ENCODE measurements at regions not wholly inside any gene's neighbourhood (a gene's known extent, or its start where the extent isn't known, plus 50 kb on each side); places are given as distances from the start of the nearest gene placed in this dataset.
A peak's percentile ranks its signal among the peaks of the same experiment; 100 is the strongest.
"Not testable (repeated sequence)": the region's sequence is repeated elsewhere in the genome, so short reads cannot be mapped to it uniquely, and the experiment has no call there.

- intact Hi-C loops (cut with DNase I, micrococcal nuclease): no loop called here
- no peak for DNase-seq
- no peak for ATAC-seq
These were observed 664.7 kb downstream of the RFPL4B start for GRCh38 chr6:113011801-113012200.

GRCh38 chr6:113015249-113015648, 668.1 kb downstream of the RFPL4B start:
- DNase-seq (no peak), ATAC-seq (no peak)
- intact Hi-C loops (cut with DNase I, micrococcal nuclease): no loop called here

- DNase-seq: no peak
- intact Hi-C loops (cut with DNase I, micrococcal nuclease): no loop called here
These were observed 670.2 kb downstream of the RFPL4B start for GRCh38 chr6:113017353-113017752.

GRCh38 chr6:113018351-113019151, 671.4 kb downstream of the RFPL4B start:
- DNase-seq: peak; percentile 17 to 34
- peak; percentile 99 for ATAC-seq
- intact Hi-C loops (cut with DNase I, micrococcal nuclease): no loop called here

More at GRCh38 chr6:113017353-113017752, 670.2 kb downstream of the RFPL4B start:
- no peak for ATAC-seq

- DNase-seq: no peak
- intact Hi-C loops (cut with DNase I, micrococcal nuclease): no loop called here
- ATAC-seq: peak; percentile 69
These were observed 672.0 kb downstream of the RFPL4B start for GRCh38 chr6:113019176-113019575.

- intact Hi-C loops (cut with DNase I, micrococcal nuclease): no loop called here
- ATAC-seq: no peak
- no peak for DNase-seq
These were observed 680.6 kb downstream of the RFPL4B start for GRCh38 chr6:113027780-113028179.

GRCh38 chr6:113029161-113029560, 682.0 kb downstream of the RFPL4B start:
- ATAC-seq; intact Hi-C loops (cut with DNase I, micrococcal nuclease); DNase-seq: not testable (repeated sequence)

GRCh38 chr6:113031591-113032238, 684.6 kb downstream of the RFPL4B start:
- intact Hi-C loops (cut with DNase I, micrococcal nuclease): no loop called here
- DNase-seq: no peak
- ATAC-seq: no peak

- intact Hi-C loops (cut with DNase I, micrococcal nuclease): no loop called here
- no peak for ATAC-seq
- DNase-seq: no peak
These were observed 691.9 kb downstream of the RFPL4B start for GRCh38 chr6:113039005-113039404.

- no peak for ATAC-seq
- intact Hi-C loops (cut with DNase I, micrococcal nuclease): no loop called here
- DNase-seq: no peak
These were observed 700.0 kb downstream of the RFPL4B start for GRCh38 chr6:113047148-113047547.

- intact Hi-C loops (cut with DNase I, micrococcal nuclease): no loop called here
- ATAC-seq: no peak
- no peak for DNase-seq
These were observed 700.8 kb downstream of the RFPL4B start for GRCh38 chr6:113047932-113048331.

GRCh38 chr6:113048741-113049140, 701.6 kb downstream of the RFPL4B start:
- intact Hi-C loops (cut with DNase I, micrococcal nuclease): no loop called here

GRCh38 chr6:113049190-113049589, 702.1 kb downstream of the RFPL4B start:
- ATAC-seq (no peak), DNase-seq (no peak)
- intact Hi-C loops (cut with DNase I, micrococcal nuclease): no loop called here

More at GRCh38 chr6:113048741-113049140, 701.6 kb downstream of the RFPL4B start:
- ATAC-seq: no peak
- no peak for DNase-seq

- no peak for DNase-seq
- intact Hi-C loops (cut with DNase I, micrococcal nuclease): no loop called here
- no peak for ATAC-seq
These were observed 703.1 kb downstream of the RFPL4B start for GRCh38 chr6:113050010-113050858.

GRCh38 chr6:113050979-113051378, 703.8 kb downstream of the RFPL4B start:
- no peak for DNase-seq
- no peak for ATAC-seq
- intact Hi-C loops (cut with DNase I, micrococcal nuclease): no loop called here

- intact Hi-C loops (cut with DNase I, micrococcal nuclease): no loop called here
- ATAC-seq (no peak), DNase-seq (no peak)
These were observed 705.4 kb downstream of the RFPL4B start for GRCh38 chr6:113052506-113052905.

- no peak for DNase-seq
- intact Hi-C loops (cut with DNase I, micrococcal nuclease): no loop called here
- no peak for ATAC-seq
These were observed 707.9 kb downstream of the RFPL4B start for GRCh38 chr6:113055061-113055460.

GRCh38 chr6:113055998-113056397, 708.9 kb downstream of the RFPL4B start:
- DNase-seq: no peak
- intact Hi-C loops (cut with DNase I, micrococcal nuclease): no loop called here

GRCh38 chr6:113057567-113058053, 710.5 kb downstream of the RFPL4B start:
- DNase-seq: no peak
- ATAC-seq: no peak

More at GRCh38 chr6:113055998-113056397, 708.9 kb downstream of the RFPL4B start:
- no peak for ATAC-seq

More at GRCh38 chr6:113057567-113058053, 710.5 kb downstream of the RFPL4B start:
- intact Hi-C loops (cut with DNase I, micrococcal nuclease): no loop called here
